K562 (cell line): ENCODE measurements at regions not wholly inside any gene's neighbourhood (a gene's known extent, or its start where the extent isn't known, plus 50 kb on each side); places are given as distances from the start of the nearest gene placed in this dataset.

Experiments
- CREB1 ChIP-seq, 2 experiments: sonication (generic) in 1 of 2; formaldehyde crosslinking in 1 of 2; IDR thresholded peaks; 2 replicates each; pipeline versions ENCODE4 v1.6.1 to v1.8.0; 2012 to 2022; ENCODE audit warnings: inconsistent platforms in 1 of 2, mild to moderate bottlenecking in 1 of 2, missing genetic modification reagents in 1 of 2, moderate library complexity in 1 of 2
- CTCF ChIP-seq, 3 experiments: IDR thresholded peaks in 2 of 3; conservative IDR thresholded peaks in 1 of 3; 2 replicates each; pipeline ENCODE4 v1.5.1; 2011 to 2012; ENCODE audit warnings: low read length in 3 of 3, mild to moderate bottlenecking in 3 of 3, control low read depth in 2 of 3, improper control_type of control experiment in 1 of 3, inconsistent platforms in 1 of 3, low read depth in 1 of 3, mixed read lengths in 1 of 3, moderate library complexity in 1 of 3; ENCODE audit not compliant: insufficient read depth in 2 of 3
- GABPB1 ChIP-seq: sonication (generic); formaldehyde crosslinking; IDR thresholded peaks from 2 replicates; pipeline ENCODE4 v1.8.0; 2022; ENCODE audit warnings: mild to moderate bottlenecking, missing genetic modification reagents
- GATA2 ChIP-seq: sonication (generic); formaldehyde crosslinking; IDR thresholded peaks from 2 replicates; pipeline ENCODE4 v1.4.0; 2020; ENCODE audit warnings: mild to moderate bottlenecking, missing genetic modification reagents
- POLR2A ChIP-seq: fragments of 450-650 bp; conservative IDR thresholded peaks from 2 replicates; pipeline ENCODE4 v1.6.1; 2016
- POLR2AphosphoS2 ChIP-seq: IDR thresholded peaks from 2 replicates; pipeline ENCODE4 v1.6.1; 2012; ENCODE audit warnings: low read length, improper control_type of control experiment
- POLR2AphosphoS5 ChIP-seq: IDR thresholded peaks from 2 replicates; pipeline ENCODE4 v1.6.1; 2011; ENCODE audit warnings: mild to moderate bottlenecking, low read depth, low read length, moderate library complexity; ENCODE audit not compliant: control insufficient read depth, insufficient read depth
- RBM22 ChIP-seq: fragments of 200-400 bp; formaldehyde crosslinking; IDR thresholded peaks from 2 replicates; pipeline ENCODE4 v1.6.1; 2018; ENCODE audit warnings: low read length, low read depth; ENCODE audit not compliant: poor library complexity, severe bottlenecking
- REST ChIP-seq, 2 experiments: fragments of 450-650 bp; formaldehyde crosslinking in 1 of 2; IDR thresholded peaks; 2 replicates each; pipeline versions ENCODE4 v1.4.0 to v1.6.1; 2014 to 2020; ENCODE audit warnings: mild to moderate bottlenecking in 2 of 2, borderline replicate concordance in 1 of 2, low read depth in 1 of 2
- ZBTB26 ChIP-seq: fragments of 450-650 bp; formaldehyde crosslinking; IDR thresholded peaks from 2 replicates; pipeline ENCODE4 v1.4.0; 2022; ENCODE audit warnings: missing genetic modification characterization
- ZFP36 ChIP-seq: fragments of 150-350 bp; IDR thresholded peaks from 2 replicates; pipeline ENCODE4 v1.6.1; 2018; ENCODE audit warnings: low read length, low read depth; ENCODE audit not compliant: partially characterized antibody
- ZFX ChIP-seq: sonication (generic); formaldehyde crosslinking; IDR thresholded peaks from 2 replicates; pipeline ENCODE4 v1.8.0; 2022; ENCODE audit warnings: mild to moderate bottlenecking, missing genetic modification reagents, moderate library complexity
- ZKSCAN8 ChIP-seq: fragments of 200-800 bp; sonication (Bioruptor generic); IDR thresholded peaks from 2 replicates; pipeline ENCODE4 v1.6.1; 2016; ENCODE audit warnings: missing genetic modification characterization, missing compliant biosample characterization

- TF ChIP-seq POLR2AphosphoS2 (no peak), CTCF (IDR thresholded peaks at IDR 0.05 in 2 of 3, conservative IDR thresholded peaks at IDR 0.05 in 1 of 3; ENCODE audit: insufficient read depth in 2 of 3, low read depth in 1 of 3, low read length in 3 of 3) (no peak), ZBTB26 (CRISPR knock-in tag) (no peak), POLR2A (no peak), POLR2AphosphoS5 (no peak), ZFX (CRISPR knock-in tag) (no peak), RBM22 (no peak), CREB1 (IDR thresholded peaks at IDR 0.05) (no peak), CREB1 (CRISPR knock-in tag; IDR thresholded peaks at IDR 0.05) (no peak), GABPB1 (no peak), GATA2 (CRISPR knock-in tag) (no peak), ZKSCAN8 (CRISPR knock-in tag) (no peak), ZFP36 (no peak), REST (IDR thresholded peaks at IDR 0.05; ENCODE audit: borderline replicate concordance) (no peak), REST (CRISPR knock-in tag; IDR thresholded peaks at IDR 0.05; ENCODE audit: low read depth) (no peak)
Measured at GRCh38 chr16:18048853-18049546, 287.5 kb downstream of the NPIPA8 start.
